CD14-positive monocyte (primary cell): ENCODE measurements at regions not wholly inside any gene's neighbourhood (a gene's known extent, or its start where the extent isn't known, plus 50 kb on each side); places are given as distances from the start of the nearest gene placed in this dataset.
"Not testable (repeated sequence)": the region's sequence is repeated elsewhere in the genome, so short reads cannot be mapped to it uniquely, and the experiment has no call there.

Source experiments
- DNase-seq, 3 donors: peaks; one replicate each; pipeline ENCODE4 v3.0.0-alpha.2; 2011 to 2022
- H2AFZ ChIP-seq: 2 replicates; pipeline ENCODE4 v1.6.0; 2012; ENCODE audit warnings: mild to moderate bottlenecking, low read depth, low read length, inconsistent platforms; ENCODE audit not compliant: insufficient read depth, poor library complexity, severe bottlenecking
- H3K27ac ChIP-seq, 2 donors: 1 replicate in 1 of 2; 2 replicates in 1 of 2; pipeline ENCODE4 v1.5.1; 2012 to 2013; ENCODE audit warnings: low read length in 2 of 2, control low read depth in 1 of 2, inconsistent platforms in 1 of 2, low read depth in 1 of 2, mild to moderate bottlenecking in 1 of 2
- H3K27me3 ChIP-seq, 2 donors: one replicate each; pipeline versions ENCODE4 v1.6.0 to v1.6.1; 2011 to 2013; ENCODE audit warnings: low read length in 2 of 2; ENCODE audit not compliant: control insufficient read depth in 2 of 2, insufficient read depth in 2 of 2
- H3K36me3 ChIP-seq, 2 donors: replicated peaks in 1 of 2; 1 replicate in 1 of 2; 2 replicates in 1 of 2; pipeline versions ENCODE4 v1.5.1 to v1.6.1; 2012 to 2013; ENCODE audit warnings: low read length in 2 of 2, control low read depth in 1 of 2, inconsistent platforms in 1 of 2, mild to moderate bottlenecking in 1 of 2; ENCODE audit not compliant: insufficient read depth in 2 of 2, control insufficient read depth in 1 of 2
- H3K4me1 ChIP-seq, 2 donors: 1 replicate in 1 of 2; 2 replicates in 1 of 2; pipeline versions ENCODE4 v1.5.1 to v1.6.1; 2012 to 2013; ENCODE audit warnings: low read length in 2 of 2, control low read depth in 1 of 2, inconsistent platforms in 1 of 2, mild to moderate bottlenecking in 1 of 2, moderate library complexity in 1 of 2; ENCODE audit not compliant: insufficient read depth in 2 of 2, control insufficient read depth in 1 of 2
- H3K4me2 ChIP-seq: replicated peaks from 2 replicates; pipeline ENCODE3; 2012; ENCODE audit warnings: low read length, moderate library complexity, mild to moderate bottlenecking; ENCODE audit not compliant: poor library complexity, severe bottlenecking; ENCODE audit errors: extremely low read depth
- H3K4me3 ChIP-seq, 3 experiments: fragments of 200-600 bp in 1 of 3; sonication (generic) in 1 of 3; replicated peaks in 1 of 3; 1 replicate in 2 of 3; 2 replicates in 1 of 3; pipeline ENCODE4 v1.5.1; 2011 to 2013; ENCODE audit warnings: low read length in 3 of 3, mild to moderate bottlenecking in 3 of 3, control low read depth in 2 of 3, low read depth in 2 of 3, inconsistent platforms in 1 of 3, moderate library complexity in 1 of 3
- H3K79me2 ChIP-seq: 2 replicates; pipeline ENCODE4 v1.6.0; 2012; ENCODE audit warnings: mild to moderate bottlenecking, control low read depth, inconsistent platforms, low read length, moderate library complexity; ENCODE audit not compliant: insufficient read depth
- H3K9ac ChIP-seq: 2 replicates; pipeline ENCODE4 v1.6.0; 2017; ENCODE audit warnings: low read length, mild to moderate bottlenecking; ENCODE audit not compliant: insufficient read depth, poor library complexity, severe bottlenecking
- H3K9me3 ChIP-seq, 2 donors: replicated peaks in 1 of 2; 1 replicate in 1 of 2; 2 replicates in 1 of 2; pipeline versions ENCODE4 v1.5.1 to v1.6.1; 2012 to 2013; ENCODE audit warnings: low read length in 2 of 2, control low read depth in 1 of 2; ENCODE audit not compliant: control insufficient read depth in 1 of 2, insufficient read depth in 1 of 2
- H4K20me1 ChIP-seq: 2 replicates; pipeline ENCODE4 v1.6.0; 2012; ENCODE audit warnings: mild to moderate bottlenecking, low read length, control low read depth, moderate library complexity; ENCODE audit not compliant: insufficient read depth
- H3K27ac Mint-ChIP-seq, 7 donors: one replicate each; pipeline ENCODE4 v1.8.0; 2020; ENCODE audit warnings: mild to moderate bottlenecking in 7 of 7, mixed read lengths in 7 of 7, moderate library complexity in 6 of 7, inconsistent platforms in 2 of 7
- H3K27me3 Mint-ChIP-seq, 3 donors: one replicate each; pipeline ENCODE4 v1.8.0; 2021 to 2022; ENCODE audit warnings: low read depth in 3 of 3, mild to moderate bottlenecking in 3 of 3, mixed read lengths in 3 of 3, moderate library complexity in 3 of 3, inconsistent platforms in 1 of 3
- H3K36me3 Mint-ChIP-seq, 2 donors: one replicate each; pipeline ENCODE4 v1.8.0; 2020; ENCODE audit warnings: mixed read lengths in 2 of 2, inconsistent platforms in 1 of 2, mild to moderate bottlenecking in 1 of 2
- H3K4me1 Mint-ChIP-seq: one replicate; pipeline ENCODE4 v1.8.0; 2020; ENCODE audit warnings: mild to moderate bottlenecking, mixed read lengths
- H3K4me3 Mint-ChIP-seq, 2 donors: one replicate each; pipeline ENCODE4 v1.8.0; 2020; ENCODE audit warnings: mild to moderate bottlenecking in 2 of 2, mixed read lengths in 2 of 2, moderate library complexity in 1 of 2
- H3K9me3 Mint-ChIP-seq, 7 donors: one replicate each; pipeline ENCODE4 v1.8.0; 2020 to 2022; ENCODE audit warnings: mixed read lengths in 7 of 7, mild to moderate bottlenecking in 6 of 7, moderate library complexity in 6 of 7, inconsistent platforms in 2 of 7
- WGBS: methylation state at CpG from one replicate; pipeline ENCODE4 v1.1.5; 2013; ENCODE audit warnings: missing lambda C conversion rate; ENCODE audit not compliant: insufficient coverage; 5-methylcytosine and 5-hydroxymethylcytosine counted together
- intact Hi-C, 2 donors: fragments of 100-400 bp; cut with micrococcal nuclease; formaldehyde crosslinking; loops; one replicate each; pipeline versions ENCODE4 v1.15.0 to v1.15.1; 2023
- TF ChIP-seq, protein P1 (sequence below): fragments of 200-600 bp; IDR thresholded peaks from one replicate; pipeline ENCODE4 v1.8.0; 2022; ENCODE audit warnings: antibody characterized with exemption, mild to moderate bottlenecking

DNA sequence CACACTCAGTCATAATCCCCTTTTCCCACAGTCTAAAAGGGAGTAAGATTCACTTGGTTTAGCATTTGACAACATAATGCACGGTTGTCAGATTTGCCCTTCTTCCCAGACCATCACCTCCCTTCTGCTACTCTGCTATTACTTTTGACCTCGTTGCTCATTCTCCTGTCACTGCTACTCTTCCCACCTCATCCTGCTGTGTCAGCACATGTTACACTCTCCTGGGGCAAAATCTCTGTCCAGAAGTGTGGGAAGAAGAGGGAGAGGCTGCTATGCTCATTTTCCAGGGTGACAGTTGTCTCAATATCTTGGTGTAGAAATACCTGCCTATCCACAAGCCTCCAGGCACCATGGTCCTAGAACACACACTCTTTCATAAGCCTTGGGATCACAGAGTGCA is 449.9 kb upstream of the PIK3R1 start:
- Mint-ChIP-seq H3K4me3 (no peak overlapping the region), H3K36me3 (no peaks in the 10 kb centered on the region), H3K9me3 (peaks cover 4 to 15% (median 5%) of the 10 kb centered on the region in 7 donors), H3K27me3 (no peaks in the 10 kb centered on the region), H3K27ac (peak overlapping the region in 1 of 7 donors; percentile 4), H3K4me1 (peaks cover 4% of the 10 kb centered on the region)
- intact Hi-C loops: no loop called here
- WGBS: 100% methylated on average over 1 of the region's 2 CpGs
- Histone ChIP-seq H3K36me3 (no peaks in the 10 kb centered on the region), H3K9me3 (no peaks in the 10 kb centered on the region), H3K9ac (no peak overlapping the region), H2AFZ (no peak overlapping the region), H3K27me3 (no peaks in the 10 kb centered on the region), H3K4me1 (peaks cover under 1 to 3% of the 10 kb centered on the region in 2 donors), H4K20me1 (no peaks in the 10 kb centered on the region), H3K4me3 (no peak overlapping the region), H3K79me2 (no peaks in the 10 kb centered on the region), H3K27ac (no peak overlapping the region), H3K4me2 (no peak overlapping the region)
- no peak for DNase-seq
- TF ChIP-seq, protein P1, sequence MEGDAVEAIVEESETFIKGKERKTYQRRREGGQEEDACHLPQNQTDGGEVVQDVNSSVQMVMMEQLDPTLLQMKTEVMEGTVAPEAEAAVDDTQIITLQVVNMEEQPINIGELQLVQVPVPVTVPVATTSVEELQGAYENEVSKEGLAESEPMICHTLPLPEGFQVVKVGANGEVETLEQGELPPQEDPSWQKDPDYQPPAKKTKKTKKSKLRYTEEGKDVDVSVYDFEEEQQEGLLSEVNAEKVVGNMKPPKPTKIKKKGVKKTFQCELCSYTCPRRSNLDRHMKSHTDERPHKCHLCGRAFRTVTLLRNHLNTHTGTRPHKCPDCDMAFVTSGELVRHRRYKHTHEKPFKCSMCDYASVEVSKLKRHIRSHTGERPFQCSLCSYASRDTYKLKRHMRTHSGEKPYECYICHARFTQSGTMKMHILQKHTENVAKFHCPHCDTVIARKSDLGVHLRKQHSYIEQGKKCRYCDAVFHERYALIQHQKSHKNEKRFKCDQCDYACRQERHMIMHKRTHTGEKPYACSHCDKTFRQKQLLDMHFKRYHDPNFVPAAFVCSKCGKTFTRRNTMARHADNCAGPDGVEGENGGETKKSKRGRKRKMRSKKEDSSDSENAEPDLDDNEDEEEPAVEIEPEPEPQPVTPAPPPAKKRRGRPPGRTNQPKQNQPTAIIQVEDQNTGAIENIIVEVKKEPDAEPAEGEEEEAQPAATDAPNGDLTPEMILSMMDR: no peak

DNA sequence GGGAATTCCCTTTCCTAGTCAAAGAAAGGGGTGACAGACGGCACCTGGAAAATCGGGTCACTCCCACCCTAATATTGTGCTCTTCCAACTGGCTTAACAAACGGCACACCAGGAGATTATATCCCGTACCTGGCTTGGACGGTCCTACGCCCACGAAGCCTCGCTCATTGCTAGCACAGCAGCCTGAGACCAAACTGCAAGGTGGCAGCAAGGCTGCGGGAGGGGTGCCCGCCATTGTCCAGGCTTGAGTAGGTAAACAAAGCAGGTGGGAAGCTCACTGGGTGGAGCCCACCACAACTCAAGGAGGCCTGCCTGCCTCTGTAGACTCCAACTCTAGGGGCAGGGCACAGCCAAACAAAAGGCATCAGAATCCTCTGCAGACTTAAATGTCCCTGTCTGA is 457.8 kb upstream of the PIK3R1 start:
- H3K27me3 ChIP-seq, H3K79me2 ChIP-seq, H3K4me3 Mint-ChIP-seq, H3K4me1 ChIP-seq, H3K9ac ChIP-seq, H3K9me3 ChIP-seq, H2AFZ ChIP-seq, DNase-seq, H4K20me1 ChIP-seq, H3K27ac Mint-ChIP-seq, H3K4me2 ChIP-seq, H3K4me3 ChIP-seq, intact Hi-C loops, H3K4me1 Mint-ChIP-seq, H3K27ac ChIP-seq, H3K27me3 Mint-ChIP-seq, H3K36me3 ChIP-seq, H3K36me3 Mint-ChIP-seq: not testable (repeated sequence)
- peaks cover 18 to 57% (median 30%) of the 10 kb centered on the region in 7 donors for H3K9me3 Mint-ChIP-seq
- WGBS: over 99% methylated on average over 9 of the region's 10 CpGs
